ENCODE measurements at regions not wholly inside any gene's neighbourhood (a gene's known extent, or its start where the extent isn't known, plus 50 kb on each side); places are given as distances from the start of the nearest gene placed in this dataset.
"Not testable (repeated sequence)": the region's sequence is repeated elsewhere in the genome, so short reads cannot be mapped to it uniquely, and the experiment has no call there.

DNA sequence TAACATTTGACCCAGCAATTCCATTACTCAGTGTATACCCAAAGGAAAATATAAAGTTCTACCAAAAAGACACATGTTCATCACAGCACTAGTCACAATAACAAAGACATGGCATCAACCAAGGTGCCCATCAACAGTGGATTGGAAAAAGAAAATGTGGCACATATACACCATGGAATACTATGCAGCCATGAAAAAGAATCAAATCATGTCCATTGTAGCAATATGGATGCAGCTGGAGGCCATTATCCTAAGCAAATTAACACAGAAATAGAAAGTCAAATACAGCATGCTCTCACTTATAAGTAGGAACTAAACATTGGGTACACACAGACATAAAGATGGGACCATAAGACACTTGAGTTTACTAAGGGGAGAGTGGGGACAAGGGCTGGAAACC lies 441.9 kb upstream of the ID4 start:
- no peak for DNase-seq (ENCODE audit: low read depth)

GRCh38 chr6:19399406-19399805 lies 437.8 kb upstream of the ID4 start:
- no peak for DNase-seq (ENCODE audit: low read depth)

DNA sequence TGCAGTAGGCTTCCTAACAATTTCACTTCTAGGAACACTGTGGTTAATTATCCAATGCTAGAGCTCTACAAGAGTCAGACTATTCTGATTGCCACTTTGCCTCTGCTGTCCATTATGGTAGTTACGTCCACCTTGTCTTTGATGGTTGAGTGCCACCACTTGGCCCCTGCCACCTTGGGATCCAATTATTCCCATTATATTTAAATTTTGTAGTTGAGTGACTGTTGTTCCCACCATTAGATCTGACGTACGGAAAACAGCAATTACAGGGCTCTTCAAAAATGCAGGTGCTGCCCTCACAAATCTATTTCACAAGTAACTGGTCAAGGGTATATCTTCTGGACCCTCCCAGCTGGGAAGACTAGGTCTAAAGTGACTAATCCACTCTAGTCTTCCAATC lies 432.3 kb upstream of the ID4 start:
- not testable (repeated sequence) for DNase-seq (ENCODE audit: low read depth)

DNA sequence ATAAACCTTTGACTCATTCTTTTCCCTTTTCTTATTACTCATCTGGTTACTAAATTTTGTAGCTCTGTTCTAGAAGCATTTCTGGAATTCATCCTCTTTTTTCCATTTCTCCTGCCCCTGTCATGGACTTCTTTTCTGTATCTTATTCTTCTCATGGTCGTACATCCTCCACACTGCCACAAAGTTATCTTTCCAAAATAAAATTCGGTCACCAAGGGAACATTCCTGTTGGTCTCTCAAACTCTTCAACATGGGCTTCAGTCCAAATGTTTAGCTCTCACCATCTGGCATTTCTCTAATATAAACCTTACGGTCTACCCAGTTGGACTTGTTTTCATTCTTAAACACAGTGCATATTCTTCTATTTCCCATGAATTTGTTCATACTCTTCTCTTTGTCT lies 428.8 kb upstream of the ID4 start:
- DNase-seq (ENCODE audit: low read depth): no peak

- DNase-seq (ENCODE audit: low read depth): no peak
These were observed 426.7 kb upstream of the ID4 start for GRCh38 chr6:19410481-19410880.

DNA sequence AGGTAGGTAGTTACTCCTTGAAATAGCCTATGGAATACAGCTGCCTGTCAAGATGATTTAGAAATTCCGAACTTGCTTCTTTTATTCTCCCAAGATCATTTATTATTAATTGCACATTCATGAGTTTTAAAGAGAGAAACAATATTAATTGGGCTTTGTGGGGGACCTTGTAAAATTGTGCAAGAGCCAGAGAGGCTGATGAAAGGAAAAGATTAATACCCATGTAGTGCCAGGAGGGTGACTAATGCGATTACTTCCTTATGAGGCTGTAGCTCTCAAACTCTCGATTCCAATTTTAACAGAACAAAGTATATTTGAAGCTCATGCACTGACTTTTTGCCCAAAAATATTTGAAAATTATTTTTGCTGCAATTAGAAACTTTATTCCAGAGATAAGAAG lies 423.8 kb upstream of the ID4 start:
- no peak for DNase-seq (ENCODE audit: low read depth)

DNA sequence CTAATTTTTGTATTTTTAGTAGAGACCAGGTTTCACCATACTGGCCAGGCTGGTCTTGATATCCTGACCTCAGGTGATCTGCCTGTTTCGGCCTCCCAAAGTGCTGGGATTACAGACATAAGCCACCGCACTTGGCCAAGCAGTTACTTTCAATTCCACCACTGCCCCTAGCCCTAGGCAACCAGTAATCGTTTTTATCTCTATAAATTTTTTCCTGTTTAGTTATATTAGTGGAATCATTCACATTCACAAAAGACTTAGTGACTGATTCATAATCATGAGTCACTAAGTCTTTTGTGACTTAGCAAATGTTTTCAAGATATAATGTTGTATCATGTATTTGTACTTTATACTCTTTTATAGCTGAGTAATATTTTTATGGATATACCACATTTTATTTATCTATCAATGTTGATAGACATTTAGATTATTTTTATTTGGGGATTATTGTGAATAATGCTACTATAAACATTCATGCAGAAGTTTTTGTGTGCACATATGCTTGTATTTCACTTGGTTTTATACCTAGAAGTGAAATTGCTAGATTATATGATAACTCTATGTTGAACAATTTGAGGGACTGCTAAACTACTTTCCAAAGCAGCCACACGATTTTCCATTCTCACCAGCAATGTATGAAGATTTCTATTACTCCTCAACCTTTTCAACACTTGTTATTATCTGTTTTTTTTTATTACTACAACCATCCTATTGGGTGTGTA lies 421.4 kb upstream of the ID4 start:
- DNase-seq (ENCODE audit: low read depth): peak; percentile 8

- DNase-seq (ENCODE audit: low read depth): no peak
These were observed 420.4 kb upstream of the ID4 start for GRCh38 chr6:19416811-19417210.

GRCh38 chr6:19417713-19418112 lies 419.5 kb upstream of the ID4 start:
- DNase-seq (ENCODE audit: low read depth): peak; percentile 19

- DNase-seq (ENCODE audit: low read depth): no peak
These were observed 412.3 kb upstream of the ID4 start for GRCh38 chr6:19424853-19425252.

GRCh38 chr6:19427548-19427947 lies 409.6 kb upstream of the ID4 start:
- no peak for DNase-seq (ENCODE audit: low read depth)

- no peak for DNase-seq (ENCODE audit: low read depth)
These were observed 404.1 kb upstream of the ID4 start for GRCh38 chr6:19432966-19433498.

DNA sequence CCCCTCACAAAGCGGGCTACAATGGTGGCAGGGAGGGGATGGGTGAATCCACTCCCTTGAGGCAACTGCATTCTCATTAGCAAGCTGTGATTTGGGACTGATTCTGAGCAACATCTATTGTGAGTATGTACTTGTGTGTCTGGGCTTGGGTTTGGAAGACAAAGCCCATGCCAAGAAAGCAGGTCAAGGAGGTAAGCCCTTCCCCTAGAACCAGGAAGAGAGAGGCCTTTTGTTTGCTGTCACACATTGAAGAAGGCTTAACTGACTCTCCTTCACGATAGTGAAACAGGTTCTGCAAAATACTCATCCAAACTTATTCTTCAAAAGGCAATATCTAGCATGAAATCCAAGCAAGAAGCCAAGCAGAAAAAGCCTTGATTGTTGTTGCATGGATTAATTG lies 403.1 kb upstream of the ID4 start:
- no peak for DNase-seq (ENCODE audit: low read depth)

DNA sequence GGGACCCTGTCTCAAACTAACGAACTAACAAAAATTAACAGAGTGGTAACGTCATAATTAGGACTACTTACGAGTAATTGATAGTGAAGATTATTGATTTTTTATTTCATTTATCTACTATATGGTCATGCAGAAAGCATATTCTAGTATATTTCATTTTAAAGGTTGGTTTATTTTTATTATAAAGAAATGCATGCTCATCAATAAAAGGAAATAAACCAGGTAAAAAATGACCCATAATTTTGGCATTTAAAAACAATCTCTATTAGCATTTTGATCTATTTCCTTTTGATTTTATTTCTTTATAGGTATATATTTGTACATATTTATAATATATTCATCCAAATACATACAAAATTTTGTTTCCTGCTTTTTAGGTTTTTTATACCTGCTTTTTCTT lies 401.4 kb upstream of the ID4 start:
- DNase-seq (ENCODE audit: low read depth): no peak

GRCh38 chr6:19438566-19439353 lies 398.4 kb upstream of the ID4 start:
- DNase-seq (ENCODE audit: low read depth): no peak

GRCh38 chr6:19440531-19440930 lies 396.6 kb upstream of the ID4 start:
- DNase-seq (ENCODE audit: low read depth): no peak

DNA sequence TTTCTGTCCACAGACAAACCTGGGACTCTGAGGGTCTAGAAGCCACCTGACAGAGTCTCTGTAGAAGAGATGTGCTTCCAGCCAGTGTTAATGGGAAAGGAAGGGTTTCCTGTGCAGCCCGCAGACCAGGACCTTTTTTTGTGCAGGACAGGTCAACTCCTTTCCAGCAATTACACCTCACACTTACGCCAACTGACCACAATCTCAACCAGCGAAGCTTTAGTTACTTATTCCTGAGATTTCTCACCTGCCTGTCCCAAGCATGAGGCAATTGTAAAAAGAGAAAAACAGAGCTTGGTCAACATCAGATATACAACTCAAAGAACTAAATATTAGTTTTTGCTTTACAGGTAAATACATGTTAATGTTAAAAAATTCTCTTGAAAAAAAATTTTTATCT lies 393.8 kb upstream of the ID4 start:
- DNase-seq (ENCODE audit: low read depth): no peak

GRCh38 chr6:19444041-19444440 lies 393.1 kb upstream of the ID4 start:
- no peak for DNase-seq (ENCODE audit: low read depth)

DNA sequence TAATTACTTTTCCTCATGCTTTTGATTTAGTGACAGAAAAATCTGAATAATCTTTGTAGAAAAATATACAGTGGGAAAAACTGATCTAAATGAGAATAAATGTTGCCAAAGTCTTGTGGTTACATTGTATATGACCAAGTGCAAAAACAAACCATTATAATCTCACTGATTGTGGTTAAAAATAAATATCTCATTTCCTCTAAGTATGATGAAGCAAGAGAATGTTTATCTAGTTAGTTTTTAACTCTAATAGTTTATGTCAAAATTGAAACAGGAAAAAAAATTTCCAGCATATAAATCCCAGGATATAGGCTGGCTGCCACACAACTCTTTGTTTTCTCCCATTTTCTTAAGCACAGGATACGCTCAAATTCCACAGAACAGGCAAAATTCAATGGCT lies 392.7 kb upstream of the ID4 start:
- no peak for DNase-seq (ENCODE audit: low read depth)

DNA sequence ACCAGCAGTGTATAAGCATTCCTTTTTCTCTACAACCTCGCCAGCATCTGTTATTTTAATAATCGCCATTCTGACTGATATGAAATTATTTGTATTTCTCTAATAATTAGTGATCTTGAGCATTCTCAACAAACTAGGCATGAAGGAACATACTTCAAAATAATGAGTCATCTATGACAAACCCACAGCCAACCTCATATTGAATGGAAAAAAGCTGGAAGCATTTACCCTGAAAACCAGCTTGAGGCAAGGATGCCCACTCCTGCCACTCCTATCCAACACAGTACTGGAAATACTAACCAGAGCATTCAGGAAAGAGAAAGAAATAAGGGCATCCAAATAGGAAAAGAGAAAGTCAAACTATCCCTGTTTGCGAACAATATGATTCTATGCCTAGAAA lies 390.6 kb upstream of the ID4 start:
- no peak for DNase-seq (ENCODE audit: low read depth)

GRCh38 chr6:19450651-19451050 lies 386.5 kb upstream of the ID4 start:
- no peak for DNase-seq (ENCODE audit: low read depth)

- DNase-seq (ENCODE audit: low read depth): no peak
These were observed 384.7 kb upstream of the ID4 start for GRCh38 chr6:19452495-19452894.

GRCh38 chr6:19454001-19454720 lies 383.0 kb upstream of the ID4 start:
- no peak for DNase-seq (ENCODE audit: low read depth)
